Lower leg skin (tissue), 3 donors: ENCODE measurements at regions not wholly inside any gene's neighbourhood (a gene's known extent, or its start where the extent isn't known, plus 50 kb on each side); places are given as distances from the start of the nearest gene placed in this dataset.

Experiments used
- POLR2A ChIP-seq, 2 donors: fragments of 450-650 bp; IDR thresholded peaks; one replicate each; pipeline ENCODE4 v1.6.1; 2016 to 2017; ENCODE audit warnings: antibody characterized with exemption in 2 of 2, mild to moderate bottlenecking in 1 of 2, moderate library complexity in 1 of 2
- TF ChIP-seq, protein P1 (sequence below), 3 donors: fragments of 450-650 bp; IDR thresholded peaks; one replicate each; pipeline ENCODE4 v1.5.1; 2016; ENCODE audit warnings: antibody characterized with exemption in 3 of 3, mild to moderate bottlenecking in 3 of 3, moderate library complexity in 2 of 3

DNA sequence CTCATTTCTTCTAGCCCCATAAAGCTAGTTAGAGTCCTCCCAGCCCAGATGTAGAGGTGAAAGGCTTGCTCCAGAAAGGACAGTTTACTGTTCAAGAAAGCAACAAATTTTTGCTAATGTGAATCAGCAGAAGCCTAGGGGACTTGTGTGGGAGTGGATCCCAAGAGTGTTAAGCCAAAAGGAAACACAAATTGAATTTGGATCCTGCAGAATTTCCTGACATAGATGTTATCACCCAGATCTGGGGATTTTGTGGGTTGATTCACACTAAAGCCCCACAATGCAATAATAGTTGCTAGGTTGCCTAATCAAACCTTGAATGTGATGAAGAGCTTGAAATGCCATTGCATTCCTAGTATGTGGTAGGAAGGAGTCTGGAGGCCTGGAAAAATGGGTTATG, 135.2 kb upstream of the HS3ST3A1 start:
- TF ChIP-seq, protein P1, sequence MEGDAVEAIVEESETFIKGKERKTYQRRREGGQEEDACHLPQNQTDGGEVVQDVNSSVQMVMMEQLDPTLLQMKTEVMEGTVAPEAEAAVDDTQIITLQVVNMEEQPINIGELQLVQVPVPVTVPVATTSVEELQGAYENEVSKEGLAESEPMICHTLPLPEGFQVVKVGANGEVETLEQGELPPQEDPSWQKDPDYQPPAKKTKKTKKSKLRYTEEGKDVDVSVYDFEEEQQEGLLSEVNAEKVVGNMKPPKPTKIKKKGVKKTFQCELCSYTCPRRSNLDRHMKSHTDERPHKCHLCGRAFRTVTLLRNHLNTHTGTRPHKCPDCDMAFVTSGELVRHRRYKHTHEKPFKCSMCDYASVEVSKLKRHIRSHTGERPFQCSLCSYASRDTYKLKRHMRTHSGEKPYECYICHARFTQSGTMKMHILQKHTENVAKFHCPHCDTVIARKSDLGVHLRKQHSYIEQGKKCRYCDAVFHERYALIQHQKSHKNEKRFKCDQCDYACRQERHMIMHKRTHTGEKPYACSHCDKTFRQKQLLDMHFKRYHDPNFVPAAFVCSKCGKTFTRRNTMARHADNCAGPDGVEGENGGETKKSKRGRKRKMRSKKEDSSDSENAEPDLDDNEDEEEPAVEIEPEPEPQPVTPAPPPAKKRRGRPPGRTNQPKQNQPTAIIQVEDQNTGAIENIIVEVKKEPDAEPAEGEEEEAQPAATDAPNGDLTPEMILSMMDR (IDR thresholded peaks at IDR 0.05) = no peak
- TF ChIP-seq POLR2A (IDR thresholded peaks at IDR 0.05) = no peak
